A673 (cell line): ENCODE measurements at regions not wholly inside any gene's neighbourhood (a gene's known extent, or its start where the extent isn't known, plus 50 kb on each side); places are given as distances from the start of the nearest gene placed in this dataset.
A peak's percentile ranks its signal among the peaks of the same experiment; 100 is the strongest.

Source experiments
- BruUV-seq: library from RNA; stranded (reverse); fragments of 400-500 nt; replicated peaks from 2 replicates; lab custom pipeline; 2021; lab: Mats Ljungman, UMichigan
- CTCF ChIA-PET: fragments of 300-600 bp; sonication (Branson Sonifier 250); formaldehyde crosslinking; loops from one replicate; lab custom pipeline; 2022; ENCODE audit warnings: antibody characterized with exemption; lab: Charles Lee
- POLR2A ChIA-PET: fragments of 300-600 bp; sonication (Branson Sonifier 250); formaldehyde crosslinking; loops from one replicate; lab custom pipeline; 2022; ENCODE audit warnings: antibody characterized with exemption; ENCODE audit not compliant: low non-redundant PET; lab: Charles Lee
- DNase-seq: peaks from one replicate; pipeline ENCODE4 v3.0.0-alpha.2; 2015; ENCODE audit warnings: low spot score
- H3K27ac ChIP-seq: fragments of 200-600 bp; sonication (generic); 2 replicates; pipeline ENCODE4 v1.5.1; 2016; ENCODE audit warnings: mixed run types, low read depth, mild to moderate bottlenecking, mixed read lengths, antibody characterized with exemption, low read length; ENCODE audit not compliant: poor library complexity, severe bottlenecking
- H3K27me3 ChIP-seq: fragments of 200-600 bp; sonication (generic); replicated peaks from 2 replicates; pipeline ENCODE4 v1.6.1; 2017; ENCODE audit warnings: mixed run types, low read depth, mild to moderate bottlenecking, mixed read lengths, antibody characterized with exemption, low read length; ENCODE audit not compliant: insufficient read depth, poor library complexity
- H3K36me3 ChIP-seq: fragments of 200-600 bp; sonication (generic); 2 replicates; pipeline ENCODE4 v1.6.1; 2016; ENCODE audit warnings: mixed run types, mild to moderate bottlenecking, mixed read lengths, antibody characterized with exemption, low read length; ENCODE audit not compliant: insufficient read depth, poor library complexity, severe bottlenecking
- H3K4me1 ChIP-seq: fragments of 200-600 bp; sonication (generic); 2 replicates; pipeline ENCODE4 v1.6.1; 2017; ENCODE audit warnings: mixed run types, mild to moderate bottlenecking, mixed read lengths, antibody characterized with exemption, low read length; ENCODE audit not compliant: insufficient read depth, poor library complexity, severe bottlenecking
- H3K4me3 ChIP-seq: fragments of 200-600 bp; sonication (generic); 2 replicates; pipeline ENCODE4 v1.5.1; 2016; ENCODE audit warnings: low read depth, mixed run types, mild to moderate bottlenecking, mixed read lengths, low read length; ENCODE audit not compliant: poor library complexity, severe bottlenecking
- H3K9me3 ChIP-seq: fragments of 200-600 bp; sonication (generic); 2 replicates; pipeline ENCODE4 v1.6.1; 2016; ENCODE audit warnings: mixed run types, low read depth, mild to moderate bottlenecking, mixed read lengths, antibody characterized with exemption, low read length; ENCODE audit not compliant: poor library complexity, severe bottlenecking
- EZH2 ChIP-seq: fragments of 200-600 bp; sonication (generic); IDR thresholded peaks from 2 replicates; pipeline ENCODE4 v1.6.1; 2017; ENCODE audit warnings: borderline replicate concordance, low read depth, mild to moderate bottlenecking, mixed read lengths, antibody characterized with exemption, low read length; ENCODE audit not compliant: poor library complexity, severe bottlenecking
- intact Hi-C: fragments of 100-400 bp; cut with micrococcal nuclease; formaldehyde crosslinking; loops from one replicate; pipeline ENCODE4 v1.10.0; 2022; ENCODE audit not compliant: unreplicated experiment
- TF ChIP-seq, protein P1 (sequence below): fragments of 300-800, 200-600 bp; sonication (generic); conservative IDR thresholded peaks from 2 replicates; pipeline ENCODE4 v1.5.1; 2017; ENCODE audit warnings: low read depth, mild to moderate bottlenecking, antibody characterized with exemption, low read length, moderate library complexity, mixed read lengths

DNA sequence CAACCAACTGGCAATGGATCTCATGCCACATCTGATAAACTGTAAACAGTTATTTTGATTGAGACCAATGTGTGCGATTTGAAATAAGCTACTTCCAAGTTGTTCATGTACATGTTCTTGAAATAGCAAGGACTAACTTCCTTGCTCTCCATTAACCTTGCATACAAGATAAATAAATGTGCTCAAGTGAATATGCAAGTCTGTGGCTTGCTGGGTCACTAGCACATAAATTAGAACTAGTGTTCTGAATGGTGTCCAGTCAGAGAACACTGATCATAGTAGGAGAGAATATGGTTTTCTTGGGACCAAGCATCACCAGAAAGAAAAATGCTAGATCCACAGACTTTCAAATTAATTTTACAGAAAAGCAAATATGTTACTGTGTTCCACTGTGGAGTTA lies 640.0 kb upstream of the CCDC54 start:
- H3K36me3 ChIP-seq: no peaks in the 10 kb centered on the region
- no peak for DNase-seq
- peaks cover 24% of the 10 kb centered on the region for H3K4me1 ChIP-seq
- intact Hi-C loops: no loop called here
- TF ChIP-seq EZH2: no peak
- TF ChIP-seq, protein P1, sequence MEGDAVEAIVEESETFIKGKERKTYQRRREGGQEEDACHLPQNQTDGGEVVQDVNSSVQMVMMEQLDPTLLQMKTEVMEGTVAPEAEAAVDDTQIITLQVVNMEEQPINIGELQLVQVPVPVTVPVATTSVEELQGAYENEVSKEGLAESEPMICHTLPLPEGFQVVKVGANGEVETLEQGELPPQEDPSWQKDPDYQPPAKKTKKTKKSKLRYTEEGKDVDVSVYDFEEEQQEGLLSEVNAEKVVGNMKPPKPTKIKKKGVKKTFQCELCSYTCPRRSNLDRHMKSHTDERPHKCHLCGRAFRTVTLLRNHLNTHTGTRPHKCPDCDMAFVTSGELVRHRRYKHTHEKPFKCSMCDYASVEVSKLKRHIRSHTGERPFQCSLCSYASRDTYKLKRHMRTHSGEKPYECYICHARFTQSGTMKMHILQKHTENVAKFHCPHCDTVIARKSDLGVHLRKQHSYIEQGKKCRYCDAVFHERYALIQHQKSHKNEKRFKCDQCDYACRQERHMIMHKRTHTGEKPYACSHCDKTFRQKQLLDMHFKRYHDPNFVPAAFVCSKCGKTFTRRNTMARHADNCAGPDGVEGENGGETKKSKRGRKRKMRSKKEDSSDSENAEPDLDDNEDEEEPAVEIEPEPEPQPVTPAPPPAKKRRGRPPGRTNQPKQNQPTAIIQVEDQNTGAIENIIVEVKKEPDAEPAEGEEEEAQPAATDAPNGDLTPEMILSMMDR: no peak
- no TSS peak for BruUV-seq
- ChIA-PET CTCF (no interaction called here), POLR2A (no interaction called here)
- no peaks in the 10 kb centered on the region for H3K27me3 ChIP-seq
- no peaks in the 10 kb centered on the region for H3K9me3 ChIP-seq
- H3K4me3 ChIP-seq: no peak overlapping the region
- no peak overlapping the region for H3K27ac ChIP-seq

DNA sequence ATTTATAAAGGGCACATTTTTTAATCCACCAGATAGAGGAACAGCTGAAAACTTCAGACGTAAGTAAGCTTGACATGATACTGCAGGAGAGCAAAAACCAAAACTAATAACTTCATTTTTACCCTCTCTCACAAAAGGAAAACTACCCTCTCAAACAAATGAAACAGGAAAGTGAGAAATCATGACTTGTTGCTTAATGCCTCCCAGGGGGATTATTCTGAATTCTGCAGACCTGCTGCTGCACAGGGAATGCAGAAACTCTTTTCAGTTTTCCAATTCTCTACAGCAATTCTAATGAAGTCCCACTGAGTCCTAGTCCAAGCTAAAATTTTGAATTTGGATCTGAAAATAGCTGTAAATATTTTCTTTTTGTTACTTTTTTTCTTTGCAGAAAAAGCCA lies 637.1 kb upstream of the CCDC54 start:
- BruUV-seq: no TSS peak
- intact Hi-C loops: no loop called here

DNA sequence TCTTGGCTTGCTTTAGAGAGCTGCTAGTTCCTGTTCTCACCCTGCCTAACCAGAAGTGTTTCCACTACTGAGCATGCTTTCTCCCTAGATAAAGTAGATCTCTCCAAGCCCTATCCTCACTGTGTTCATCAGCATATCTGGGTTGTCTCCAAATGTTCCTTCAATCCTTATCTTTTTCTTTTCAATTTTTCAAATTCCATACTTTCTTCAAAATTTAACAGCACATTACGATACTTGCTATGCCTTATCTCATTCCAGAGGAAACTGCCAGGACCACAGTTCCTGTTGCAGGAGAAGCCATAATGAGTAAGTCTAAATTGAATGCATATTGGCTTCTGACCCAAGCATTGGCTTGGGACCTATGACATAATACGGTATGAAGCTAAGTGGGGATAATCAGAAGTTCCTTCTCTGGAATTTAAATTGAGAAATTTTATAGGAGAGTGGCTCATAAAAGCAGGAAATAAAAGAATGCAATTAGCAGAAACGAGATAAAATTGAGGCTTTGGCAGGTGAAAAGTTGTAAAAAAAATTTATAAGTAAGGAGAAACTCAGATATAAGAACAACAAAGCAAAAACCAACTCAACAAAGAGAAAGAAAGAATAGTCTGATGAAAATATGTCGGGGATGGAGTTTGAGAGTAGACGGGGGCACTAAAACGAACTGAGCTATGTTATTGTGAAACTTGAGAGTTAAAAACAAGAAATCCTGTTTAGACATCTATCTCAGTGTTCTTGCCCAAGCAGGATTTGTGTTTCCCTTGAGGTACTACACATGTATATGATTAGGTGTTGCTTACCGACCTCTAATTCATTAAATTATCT lies 631.7 kb upstream of the CCDC54 start:
- no TSS peak for BruUV-seq
- intact Hi-C loops: no loop called here
- ChIA-PET POLR2A (interaction anchor here (0.7 kb wide), 1 partner anchor 27 kb away, joined by 3 read pairs; no protein-coding TSS in a partner anchor), CTCF (no interaction called here)
- DNase-seq: peak; percentile 47
- no peak overlapping the region for H3K4me3 ChIP-seq
- no peaks in the 10 kb centered on the region for H3K27me3 ChIP-seq
- no peaks in the 10 kb centered on the region for H3K36me3 ChIP-seq
- no peaks in the 10 kb centered on the region for H3K9me3 ChIP-seq
- H3K4me1 ChIP-seq: peaks cover 53% of the 10 kb centered on the region
- H3K27ac ChIP-seq: peak overlapping the region; percentile 29
- no peak for TF ChIP-seq EZH2
- TF ChIP-seq, protein P1: no peak

More for the DNA sequence above, 637.1 kb upstream of the CCDC54 start:
- peak; percentile 92 for DNase-seq
- H3K27ac ChIP-seq: peak overlapping the region; percentile 81
- H3K9me3 ChIP-seq: no peaks in the 10 kb centered on the region
- TF ChIP-seq EZH2: no peak
- TF ChIP-seq, protein P1: no peak
- no peak overlapping the region for H3K4me3 ChIP-seq
- no peaks in the 10 kb centered on the region for H3K36me3 ChIP-seq
- peaks cover 24% of the 10 kb centered on the region for H3K4me1 ChIP-seq
- ChIA-PET CTCF (no interaction called here), POLR2A (no interaction called here)
- H3K27me3 ChIP-seq: no peaks in the 10 kb centered on the region
